NCI-H128 (cell line): ENCODE measurements at regions not wholly inside any gene's neighbourhood (a gene's known extent, or its start where the extent isn't known, plus 50 kb on each side); places are given as distances from the start of the nearest gene placed in this dataset.
"Not testable (repeated sequence)": the region's sequence is repeated elsewhere in the genome, so short reads cannot be mapped to it uniquely, and the experiment has no call there.

ENCODE experiments used
- DNase-seq: peaks from one replicate; lab custom pipeline; 2025; ENCODE audit not compliant: unreplicated experiment; lab: John Stamatoyannopoulos, UW

DNA sequence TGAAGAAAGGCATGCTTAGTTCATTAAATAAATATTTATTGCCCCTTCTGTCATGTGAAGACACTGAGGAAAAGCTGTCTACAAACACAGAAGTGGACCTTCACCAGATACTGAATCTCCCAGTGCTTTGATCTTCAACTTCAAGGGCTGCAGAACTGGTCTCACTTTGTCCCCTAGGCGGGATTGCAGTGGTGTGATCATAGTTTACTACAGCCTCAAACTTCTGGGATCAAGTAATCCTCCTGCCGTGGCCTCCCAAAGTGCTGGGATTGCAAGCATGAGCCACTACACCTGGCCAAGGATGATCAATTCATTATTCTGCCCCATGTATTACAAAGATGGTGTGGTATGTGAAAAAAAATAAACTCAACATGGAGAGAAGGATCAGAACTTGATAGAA lies 496.2 kb upstream of the HS3ST5 start:
- DNase-seq = no peak

DNA sequence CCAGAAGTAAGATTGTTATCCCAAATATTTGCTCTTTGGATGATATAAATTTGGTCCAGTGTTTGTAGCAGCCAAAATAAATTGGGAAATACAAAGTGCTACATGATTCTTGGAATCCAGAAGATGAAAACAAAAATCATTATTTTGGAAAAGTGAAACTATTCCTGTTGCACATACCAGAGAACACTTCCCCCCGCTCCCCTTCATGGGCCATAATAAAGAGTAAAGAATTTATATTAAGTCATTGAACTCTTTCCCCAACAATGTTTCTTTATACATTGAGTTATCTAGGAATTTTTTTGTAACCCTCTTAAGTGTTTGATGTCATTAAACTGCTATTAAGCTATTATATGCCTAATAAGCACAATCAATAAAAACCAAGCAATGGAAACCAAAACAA lies 490.4 kb upstream of the HS3ST5 start:
- DNase-seq = no peak

DNA sequence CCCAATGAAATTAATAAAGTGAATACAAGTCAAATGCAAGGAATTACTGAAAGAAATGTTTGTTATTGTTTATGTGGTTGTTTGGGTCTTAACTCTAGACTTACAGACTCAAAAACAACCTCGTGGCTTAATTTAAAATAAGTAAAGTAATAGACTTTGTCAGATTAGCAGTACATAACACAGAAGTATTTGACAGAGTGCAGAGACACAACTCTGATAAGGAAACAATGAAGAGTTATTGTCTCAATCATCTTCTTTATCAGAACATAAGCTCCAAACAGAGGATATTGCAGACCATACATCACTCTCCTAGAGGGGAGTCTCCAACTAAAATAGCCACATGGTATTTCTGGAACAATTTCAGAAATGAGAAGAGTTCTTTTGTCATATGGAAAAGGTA lies 487.7 kb upstream of the HS3ST5 start:
- no peak for DNase-seq

DNA sequence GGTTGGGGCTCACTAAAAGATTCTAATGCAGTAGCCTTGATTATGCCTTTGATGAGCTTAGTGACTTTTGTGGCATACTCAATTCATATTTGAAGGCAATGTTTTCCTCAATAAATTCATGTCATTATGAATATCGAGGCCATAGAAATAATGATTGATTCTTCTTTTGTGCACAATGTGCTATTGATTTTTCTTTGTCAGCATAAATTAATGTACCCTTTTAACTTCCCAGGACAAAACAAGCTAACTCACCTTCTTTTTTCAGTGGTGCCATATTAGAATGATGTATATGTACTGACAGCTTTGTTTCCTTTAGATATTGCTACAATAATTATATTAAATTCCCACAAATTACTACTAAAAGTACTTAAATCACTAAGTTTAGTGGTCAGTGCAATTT lies 484.3 kb upstream of the HS3ST5 start:
- no peak for DNase-seq

DNA sequence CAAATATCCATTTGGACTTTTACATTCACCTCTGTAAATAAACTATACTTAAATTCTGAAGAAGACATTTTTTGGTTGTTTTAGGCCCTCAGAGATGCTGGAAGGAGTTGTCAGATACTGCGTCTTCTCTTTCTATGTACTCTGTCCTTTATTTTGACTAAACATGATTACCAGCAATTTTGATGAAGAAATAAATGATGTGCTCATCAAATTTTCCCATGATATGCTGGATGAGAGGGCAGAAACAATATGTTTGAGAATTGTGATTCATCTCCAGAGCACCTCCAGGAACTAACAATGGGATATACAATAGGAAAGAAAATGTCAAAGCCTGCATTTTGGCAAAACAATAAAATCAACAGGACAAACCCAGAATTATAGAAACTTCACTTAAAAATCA lies 481.6 kb upstream of the HS3ST5 start:
- no peak for DNase-seq

DNA sequence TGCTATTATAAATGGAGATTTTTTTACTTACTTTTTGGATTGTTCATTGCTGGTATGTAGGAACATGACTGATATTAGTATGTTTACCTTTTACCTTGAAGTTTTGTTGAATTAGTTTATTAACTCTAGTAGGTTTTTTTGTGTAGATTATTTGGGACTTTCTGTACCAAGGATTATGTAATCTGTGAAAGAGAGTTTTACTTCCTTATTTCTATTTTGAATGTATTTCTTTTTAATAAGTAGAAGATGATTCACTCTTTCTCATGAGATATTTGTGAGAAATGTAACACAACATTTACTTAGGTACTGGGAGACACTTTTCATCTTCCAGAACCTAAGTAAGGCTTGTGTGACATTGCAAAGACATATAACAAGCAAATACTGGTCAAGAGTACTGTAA lies 473.9 kb upstream of the HS3ST5 start:
- DNase-seq = no peak

DNA sequence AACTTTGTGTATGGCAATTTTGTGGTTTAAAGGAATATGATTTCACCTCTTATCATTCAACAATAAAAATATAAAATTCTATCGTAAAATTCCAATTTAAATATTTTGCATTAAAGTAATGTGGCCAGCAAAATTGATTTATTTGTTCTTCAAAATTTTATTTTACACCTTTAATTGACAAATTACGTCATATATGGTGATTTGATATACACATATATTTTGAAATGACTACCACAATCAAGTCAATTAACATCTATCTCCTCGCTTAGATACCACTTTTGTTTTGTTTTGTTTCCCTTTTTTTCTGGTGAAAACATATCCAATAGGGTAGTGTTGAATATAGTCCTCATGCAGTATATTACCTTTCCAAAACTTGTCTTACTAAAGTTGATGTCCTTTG lies 467.6 kb upstream of the HS3ST5 start:
- no peak for DNase-seq

DNA sequence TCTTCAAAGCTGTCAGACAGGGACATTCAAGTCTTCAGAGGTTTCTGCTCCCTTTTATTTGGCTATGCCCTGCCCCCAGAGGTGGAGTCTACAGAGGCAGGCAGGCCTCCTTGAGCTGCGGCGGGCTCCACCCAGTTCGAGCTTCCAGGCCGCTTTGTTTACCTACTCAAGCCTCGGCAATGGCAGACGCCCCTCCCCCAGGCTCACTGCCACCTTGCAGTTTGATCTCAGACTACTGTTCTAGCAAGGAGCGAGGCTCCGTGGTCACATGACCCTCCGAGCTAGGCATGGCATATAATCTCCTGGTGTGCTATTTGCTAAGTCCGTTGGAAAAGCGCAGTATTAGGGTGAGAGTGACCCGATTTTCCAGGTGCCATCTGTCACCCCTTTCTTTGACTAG lies 462.6 kb upstream of the HS3ST5 start:
- DNase-seq = not testable (repeated sequence)

DNA sequence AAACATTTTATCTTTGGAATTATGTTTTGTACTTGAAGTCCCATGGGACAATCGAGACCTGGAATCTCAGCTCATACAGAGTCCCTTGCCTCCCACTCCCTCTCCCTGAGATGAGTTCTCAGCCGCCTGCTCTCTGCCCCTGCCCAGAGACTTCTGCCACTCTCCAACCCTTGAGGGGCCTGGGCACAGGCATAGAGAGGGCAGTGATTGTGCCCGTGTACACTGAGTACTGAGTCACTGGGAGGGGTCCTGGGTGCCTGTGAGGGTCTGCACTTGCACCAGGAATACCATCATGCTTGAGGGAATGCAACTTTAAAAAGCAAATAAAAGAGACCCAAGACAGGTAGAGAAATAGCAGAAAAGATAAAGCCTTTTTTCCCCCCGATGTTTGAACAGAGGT lies 453.8 kb upstream of the HS3ST5 start:
- no peak for DNase-seq

DNA sequence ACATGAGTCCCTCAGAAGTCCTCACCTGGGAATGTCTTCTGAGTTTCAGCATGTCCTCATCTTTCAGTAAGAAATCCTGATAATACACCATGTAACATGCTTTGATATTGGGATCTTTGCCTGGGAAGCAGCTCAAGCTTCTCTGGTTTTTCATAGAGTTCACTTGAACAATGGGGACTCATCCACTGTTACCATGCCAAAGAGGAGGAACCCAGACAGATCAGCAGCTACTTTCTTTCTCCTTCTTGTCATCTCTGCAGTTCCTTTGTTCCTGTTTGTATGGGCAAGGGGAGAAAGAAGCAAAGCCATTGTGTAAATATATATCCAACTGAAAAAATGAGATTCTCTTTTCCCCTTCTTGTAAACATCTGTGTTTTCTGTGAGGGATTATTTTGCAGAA lies 450.6 kb upstream of the HS3ST5 start:
- no peak for DNase-seq

DNA sequence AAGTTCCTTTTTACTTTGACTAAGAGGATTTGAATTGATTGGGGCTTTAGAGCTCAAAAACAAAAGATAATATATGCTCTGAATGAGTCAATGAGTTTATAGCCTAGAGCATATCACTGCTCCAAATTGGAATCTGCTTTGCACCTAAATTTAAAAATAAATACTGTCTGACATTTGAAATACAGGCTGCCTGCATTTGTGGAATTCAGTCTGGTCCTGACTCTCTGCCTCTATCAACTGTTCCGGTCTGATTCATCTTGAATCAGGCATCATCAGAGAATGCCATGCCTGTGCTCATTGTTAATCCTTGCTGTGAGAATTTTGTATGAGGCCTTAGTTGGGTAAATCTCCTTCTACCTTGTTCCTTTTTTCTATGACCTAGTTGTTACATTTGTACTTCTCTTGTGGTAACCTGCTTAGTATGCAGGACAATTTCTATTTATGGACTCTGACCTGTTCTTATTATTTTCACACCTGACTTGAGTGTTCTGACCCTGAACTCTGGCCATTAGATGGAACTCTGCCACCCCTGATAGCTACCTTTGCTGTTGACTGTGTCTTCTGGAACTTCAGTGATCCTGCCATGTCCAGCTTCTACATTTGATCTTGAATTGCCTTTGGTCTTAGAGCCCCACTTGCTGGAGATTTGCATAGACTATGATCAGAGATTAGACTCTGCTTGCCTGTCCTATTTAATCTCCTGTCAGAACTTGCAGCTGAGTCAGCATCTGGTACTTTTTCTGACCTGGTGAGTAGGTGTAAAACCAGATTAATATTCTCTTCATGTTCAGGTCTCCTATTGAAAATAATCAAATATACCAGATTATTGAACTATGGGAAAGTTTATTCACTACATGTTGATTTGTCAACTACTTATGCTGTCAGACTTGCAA lies 442.7 kb upstream of the HS3ST5 start:
- DNase-seq = no peak

DNA sequence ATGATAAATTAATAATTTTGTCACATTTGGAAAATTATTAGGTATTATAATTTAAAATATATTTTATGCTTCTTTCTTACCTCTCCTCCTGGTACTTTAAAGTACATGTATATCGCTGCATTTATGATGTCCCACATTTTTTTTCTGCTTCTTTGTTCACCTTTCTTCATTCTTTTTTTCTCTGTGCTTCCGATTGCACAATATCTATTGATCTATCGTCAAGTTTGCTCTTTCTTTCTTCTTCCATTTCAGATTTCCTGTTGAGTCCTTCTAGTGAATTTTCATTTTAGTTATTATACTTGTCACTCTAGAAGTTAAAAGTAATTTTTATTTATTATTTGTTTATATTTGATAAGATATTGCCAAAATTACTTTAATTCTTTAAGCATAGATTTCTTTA lies 441.0 kb upstream of the HS3ST5 start:
- no peak for DNase-seq

DNA sequence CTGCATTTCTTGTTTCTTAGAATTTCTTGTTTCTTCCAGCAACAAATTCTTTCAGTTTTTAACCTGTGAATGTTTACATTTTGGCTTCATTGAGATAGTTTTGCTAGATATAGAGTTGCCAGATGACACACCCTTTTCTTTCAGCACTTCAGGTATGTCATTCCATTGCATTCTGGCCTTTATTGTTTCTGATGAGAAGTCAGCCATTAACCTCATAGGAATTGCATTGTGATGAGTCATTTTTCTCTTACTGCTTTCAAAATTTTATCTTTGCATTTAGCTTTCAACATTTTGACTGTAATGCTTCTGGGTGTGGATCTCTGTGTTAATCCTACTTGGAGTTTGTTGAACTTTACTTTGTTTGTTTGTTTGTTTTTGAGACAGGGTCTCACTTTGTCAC lies 440.3 kb upstream of the HS3ST5 start:
- no peak for DNase-seq

DNA sequence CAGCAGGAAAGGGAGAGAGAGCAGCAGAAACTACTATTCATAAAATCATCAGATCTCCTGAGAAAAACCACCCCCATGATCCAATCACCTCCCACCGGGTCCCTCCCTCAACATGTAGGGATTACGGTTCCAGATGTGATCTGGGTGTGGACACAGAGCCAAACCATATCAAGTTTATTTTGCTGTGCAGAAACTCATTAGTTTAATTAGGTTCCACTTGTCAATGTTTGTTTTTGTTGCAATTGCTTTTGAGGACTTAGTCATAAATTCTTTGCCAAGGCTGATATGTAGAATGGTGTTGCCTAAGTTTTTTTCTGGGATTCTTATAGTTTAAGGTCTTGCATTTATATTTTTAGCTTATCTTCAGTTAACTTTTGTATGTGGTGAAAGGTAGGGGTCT lies 422.0 kb upstream of the HS3ST5 start:
- no peak for DNase-seq

DNA sequence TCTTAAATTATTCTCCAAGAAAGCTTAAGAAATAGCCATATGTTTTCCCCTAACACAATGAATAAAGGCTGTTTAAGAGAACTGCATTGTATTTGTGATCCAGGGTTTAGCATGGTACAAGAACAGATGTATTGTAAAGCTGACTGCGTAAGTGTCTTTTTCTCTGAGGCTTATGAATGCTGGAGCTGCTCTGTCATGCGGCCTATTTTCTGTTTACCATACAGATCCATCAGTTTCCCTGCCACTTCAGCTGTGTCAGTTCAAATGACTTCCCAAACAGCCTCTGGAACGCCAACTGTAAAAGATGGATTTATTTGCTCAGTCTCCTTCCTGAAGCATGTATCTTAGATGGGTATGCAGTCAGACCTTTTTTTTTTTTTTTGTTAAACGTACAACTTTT lies 419.3 kb upstream of the HS3ST5 start:
- DNase-seq = no peak

DNA sequence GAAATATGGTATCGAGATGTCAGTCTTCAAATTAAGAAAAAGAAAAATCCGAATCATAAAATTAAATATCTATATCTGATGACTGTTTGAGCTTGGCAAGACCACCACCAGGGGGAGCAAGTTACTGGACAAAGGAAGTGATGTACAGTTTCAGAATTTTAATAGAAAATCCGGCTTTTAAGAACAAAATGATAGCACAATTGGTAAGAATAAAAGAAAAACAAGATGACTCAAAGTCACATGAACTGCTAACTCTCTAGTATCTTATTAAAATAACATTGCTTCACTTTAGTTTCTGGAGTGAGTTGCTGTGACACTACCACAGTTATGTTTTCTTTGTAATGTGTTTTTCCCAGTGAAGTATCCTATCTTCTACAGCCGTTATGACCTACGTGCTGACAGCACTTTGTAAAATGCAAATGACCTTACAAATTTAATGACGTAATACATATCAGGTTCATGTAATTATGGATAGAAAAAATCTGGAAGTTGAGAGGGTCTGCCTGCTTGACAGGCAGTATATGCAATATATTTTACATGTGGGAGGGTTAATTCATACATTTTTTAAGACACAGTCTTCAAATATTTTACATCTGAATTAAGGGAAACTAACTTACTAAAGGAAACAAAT lies 405.3 kb upstream of the HS3ST5 start:
- DNase-seq = no peak

DNA sequence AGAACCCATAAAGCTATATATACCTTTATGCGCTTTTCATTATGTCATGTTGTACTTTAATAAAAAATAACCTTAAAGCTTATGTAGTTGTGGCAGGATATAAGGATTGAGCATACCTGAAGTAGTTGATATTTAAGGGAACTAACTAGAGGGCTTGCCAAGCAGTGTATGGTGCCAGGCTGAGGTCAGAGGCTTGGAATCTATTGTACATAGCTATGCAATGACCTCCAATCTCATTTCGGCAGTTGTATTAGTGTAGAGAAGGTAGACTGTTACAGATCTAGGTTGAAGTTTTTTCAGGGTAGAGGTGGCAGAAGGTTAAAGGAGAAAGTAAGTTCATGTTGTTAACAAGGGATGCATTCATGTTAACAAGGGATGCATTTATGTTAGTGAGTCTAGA lies 397.7 kb upstream of the HS3ST5 start:
- DNase-seq = no peak

DNA sequence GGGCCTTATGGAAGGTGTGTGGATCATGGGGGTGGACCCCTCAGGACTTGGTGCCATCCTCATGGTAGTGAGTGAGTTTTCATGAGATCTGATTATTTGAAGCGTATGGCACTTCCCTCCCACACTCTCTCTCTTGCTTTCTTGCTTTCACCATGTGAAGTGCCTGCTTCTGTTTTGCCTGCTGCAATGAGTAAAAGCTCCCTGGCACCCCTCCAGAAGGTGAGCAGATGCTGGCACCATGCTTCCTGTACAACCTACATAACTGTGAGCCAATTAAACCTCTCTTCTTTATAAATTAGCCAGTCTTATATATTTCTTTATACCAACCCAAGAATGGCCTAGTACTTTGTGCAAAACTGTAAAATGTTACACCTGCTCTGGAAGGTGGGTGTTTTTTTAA lies 396.8 kb upstream of the HS3ST5 start:
- DNase-seq = no peak

DNA sequence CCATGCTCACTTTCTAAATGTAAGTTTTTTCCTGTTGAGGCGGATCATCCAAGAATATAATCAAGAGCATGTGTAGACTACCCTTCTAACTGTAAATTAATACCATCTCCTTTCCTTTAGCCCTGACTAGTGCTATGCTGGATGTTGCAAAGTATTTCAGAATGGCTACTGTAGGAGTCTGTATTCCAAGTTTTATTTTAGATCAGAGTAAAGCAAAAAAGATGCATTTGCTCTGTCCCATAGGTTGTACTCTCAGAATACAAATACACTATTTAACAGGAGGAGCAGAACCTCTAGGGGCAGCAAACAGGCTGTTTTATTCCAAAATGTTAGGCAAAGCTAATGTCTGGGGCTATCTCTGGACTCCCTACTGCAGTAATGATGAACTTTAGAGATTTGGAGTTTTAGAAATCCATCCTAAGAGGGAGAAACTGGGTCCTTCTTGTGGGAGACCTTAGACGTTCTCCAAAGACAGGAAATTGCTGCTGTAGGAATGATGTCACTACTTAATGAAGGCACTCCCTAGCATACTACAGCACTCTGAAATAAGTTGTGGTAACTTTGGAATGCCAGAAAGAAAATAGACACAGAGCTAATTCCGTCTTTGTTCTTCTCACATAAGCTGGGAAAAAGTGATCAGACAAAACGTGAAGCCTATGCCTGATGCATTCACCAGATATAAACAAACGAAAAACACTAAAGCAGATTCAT lies 392.4 kb upstream of the HS3ST5 start:
- DNase-seq = no peak

DNA sequence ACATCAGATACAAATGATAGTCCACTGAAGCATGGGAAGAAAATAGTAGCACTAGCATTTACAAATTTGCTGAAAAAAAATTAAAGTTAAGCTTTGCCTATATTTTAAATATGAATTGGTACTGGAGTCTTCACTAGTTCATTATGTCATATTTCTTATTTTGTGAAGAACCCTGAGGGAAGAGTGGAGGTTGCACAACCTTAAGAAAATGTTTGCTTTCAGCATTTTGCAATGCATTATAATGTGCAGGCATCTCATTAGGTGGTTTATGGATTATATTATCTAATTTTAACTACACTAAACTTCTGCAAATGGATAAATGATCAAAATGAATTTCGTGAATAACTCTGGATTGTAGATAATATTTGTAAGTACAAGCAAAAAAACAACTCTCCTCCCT lies 390.8 kb upstream of the HS3ST5 start:
- DNase-seq = no peak

DNA sequence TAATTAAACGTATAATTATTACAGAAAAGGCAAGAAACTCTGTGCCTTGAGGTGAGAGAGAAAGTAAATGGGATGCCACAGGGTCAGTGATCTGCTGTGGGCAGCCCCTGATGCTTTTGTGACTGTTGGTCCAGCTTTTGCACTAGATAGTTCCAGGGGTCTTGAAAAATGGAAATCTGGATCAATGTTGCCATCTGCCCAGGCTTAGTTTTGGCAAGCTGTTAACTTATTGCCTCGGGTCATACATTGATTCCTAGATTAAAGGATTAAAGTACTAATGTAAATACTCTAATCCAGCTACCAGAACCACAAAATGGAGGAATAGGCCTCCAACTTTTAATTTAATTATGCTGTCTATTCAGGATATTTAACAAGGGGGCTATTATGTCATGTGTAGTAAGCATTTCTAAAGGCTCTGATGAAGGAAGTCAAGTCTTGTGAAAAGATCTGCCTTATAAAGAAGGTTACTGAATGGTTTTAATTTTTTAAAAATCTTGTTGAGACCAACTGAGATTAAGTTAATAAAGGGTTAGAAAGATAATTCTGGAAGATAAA lies 376.0 kb upstream of the HS3ST5 start:
- DNase-seq = no peak

DNA sequence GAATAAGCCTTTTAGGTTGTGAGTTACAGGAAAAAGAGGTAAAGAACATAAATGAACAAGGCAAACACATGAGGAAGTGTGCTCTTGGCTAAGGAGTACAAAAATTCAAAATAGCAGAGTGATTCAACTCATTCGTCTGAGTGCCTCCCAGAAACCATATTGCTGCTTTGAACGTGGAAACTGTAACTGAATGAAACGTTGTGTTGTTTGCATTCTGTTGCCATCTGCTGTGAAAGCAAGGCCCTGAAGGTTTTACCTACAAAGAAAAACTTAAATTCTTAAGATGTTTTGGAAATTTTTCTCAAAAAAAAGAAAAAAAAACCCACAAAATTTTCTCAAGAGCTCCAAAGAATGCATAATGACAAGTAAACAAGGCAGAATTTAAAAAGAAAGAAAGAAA lies 375.4 kb upstream of the HS3ST5 start:
- DNase-seq = no peak
